ENCODE measurements at regions not wholly inside any gene's neighbourhood (a gene's known extent, or its start where the extent isn't known, plus 50 kb on each side); places are given as distances from the start of the nearest gene placed in this dataset.

DNA sequence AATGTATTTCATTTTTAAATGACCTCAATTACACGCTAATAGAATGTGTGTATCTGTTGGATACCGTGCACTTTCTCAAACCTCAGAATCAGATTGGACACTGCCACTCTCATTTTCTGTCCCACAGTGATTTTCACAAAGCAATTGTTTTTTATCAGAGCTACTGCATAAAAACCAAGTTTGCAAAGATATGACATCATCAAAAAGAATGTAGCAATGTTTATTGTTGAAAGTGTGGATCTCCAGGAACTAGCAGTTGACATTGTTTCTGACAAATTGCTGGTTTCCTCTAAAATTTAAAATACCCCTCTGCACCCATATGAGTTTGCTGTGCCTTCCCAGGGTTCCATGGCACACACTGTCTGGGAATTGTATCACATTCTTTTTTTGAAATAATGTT is 362.7 kb upstream of the DDI1 start:
- Mint-ChIP-seq H3K4me3 (no peak overlapping the region), H3K9me3 (no peaks in the 10 kb centered on the region), H3K36me3 (no peaks in the 10 kb centered on the region), H3K27ac (no peak overlapping the region), H3K4me1 (no peaks in the 10 kb centered on the region), H3K27me3 (peaks cover 3% of the 10 kb centered on the region)
- POLR2A ChIA-PET: no interaction called here
- DNase-seq: no peak
- no peak for ATAC-seq (ENCODE audit: low read depth)

DNA sequence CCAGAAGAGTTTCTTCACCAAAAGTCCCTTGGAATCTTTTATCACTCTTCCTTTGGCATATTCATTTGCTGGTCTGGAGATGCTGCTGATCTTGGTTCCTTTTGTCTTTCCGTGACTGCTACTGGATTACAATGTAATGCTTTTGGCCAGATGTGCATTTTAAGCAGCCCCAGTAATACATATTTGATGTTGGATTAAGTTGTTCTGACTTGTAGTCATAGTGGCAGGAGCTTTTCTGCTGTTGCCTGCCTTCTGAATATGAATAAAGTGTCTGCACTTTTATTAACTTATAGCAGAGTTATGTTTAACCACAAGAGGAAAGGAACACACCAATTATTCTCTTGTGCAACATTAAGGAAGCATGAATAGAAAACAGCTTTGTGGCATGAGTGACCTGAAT is 360.0 kb upstream of the DDI1 start:
- no peak overlapping the region for H3K4me3 Mint-ChIP-seq
- H3K36me3 Mint-ChIP-seq: no peaks in the 10 kb centered on the region
- no peak for ATAC-seq (ENCODE audit: low read depth)
- POLR2A ChIA-PET: no interaction called here
- no peaks in the 10 kb centered on the region for H3K27me3 Mint-ChIP-seq
- no peaks in the 10 kb centered on the region for H3K4me1 Mint-ChIP-seq
- no peak for DNase-seq
- H3K9me3 Mint-ChIP-seq: no peaks in the 10 kb centered on the region
- H3K27ac Mint-ChIP-seq: no peak overlapping the region

- Mint-ChIP-seq H3K27me3 (no peaks in the 10 kb centered on the region), H3K4me3 (no peak overlapping the region), H3K9me3 (no peaks in the 10 kb centered on the region), H3K27ac (no peak overlapping the region), H3K36me3 (no peaks in the 10 kb centered on the region), H3K4me1 (peaks cover 3% of the 10 kb centered on the region)
- ATAC-seq (ENCODE audit: low read depth): no peak
- POLR2A ChIA-PET: no interaction called here
- DNase-seq: no peak
These were observed 355.6 kb upstream of the DDI1 start for GRCh38 chr11:103680826-103681225.

- no peak overlapping the region for H3K27ac Mint-ChIP-seq
- POLR2A ChIA-PET: no interaction called here
- H3K36me3 Mint-ChIP-seq: no peaks in the 10 kb centered on the region
- ATAC-seq (ENCODE audit: low read depth) (no peak), DNase-seq (no peak)
- no peaks in the 10 kb centered on the region for H3K9me3 Mint-ChIP-seq
- no peaks in the 10 kb centered on the region for H3K27me3 Mint-ChIP-seq
- peaks cover 3% of the 10 kb centered on the region for H3K4me1 Mint-ChIP-seq
- no peak overlapping the region for H3K4me3 Mint-ChIP-seq
These were observed 354.6 kb upstream of the DDI1 start for GRCh38 chr11:103681855-103682254.

GRCh38 chr11:103682318-103683184 is 353.9 kb upstream of the DDI1 start:
- Mint-ChIP-seq H3K27ac (no peak overlapping the region), H3K4me3 (no peak overlapping the region), H3K27me3 (no peaks in the 10 kb centered on the region), H3K36me3 (no peaks in the 10 kb centered on the region), H3K4me1 (peaks cover 3% of the 10 kb centered on the region), H3K9me3 (no peaks in the 10 kb centered on the region)
- DNase-seq (peak; percentile 27), ATAC-seq (ENCODE audit: low read depth) (peak; percentile 66)
- POLR2A ChIA-PET: no interaction called here

DNA sequence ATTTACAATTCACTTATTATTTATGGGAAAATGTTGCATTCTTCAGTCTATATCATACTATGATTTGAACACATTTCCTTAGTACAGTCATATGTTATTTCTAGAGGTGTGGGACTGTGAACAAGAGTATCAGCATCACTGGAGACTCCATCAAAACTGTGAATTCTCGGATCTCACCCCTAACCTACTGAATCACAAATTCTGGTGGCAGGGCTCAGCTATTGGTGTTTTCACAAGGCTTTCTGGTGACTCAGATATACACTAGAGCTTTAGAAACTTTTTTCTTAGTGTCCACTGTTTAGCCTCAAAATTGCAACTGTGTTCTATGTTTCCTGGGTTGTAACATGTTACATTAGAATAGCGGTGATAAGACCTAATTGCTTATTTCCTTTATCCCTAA is 352.9 kb upstream of the DDI1 start:
- Mint-ChIP-seq H3K36me3 (no peaks in the 10 kb centered on the region), H3K4me1 (peaks cover 3% of the 10 kb centered on the region), H3K9me3 (no peaks in the 10 kb centered on the region), H3K27ac (no peak overlapping the region), H3K27me3 (no peaks in the 10 kb centered on the region), H3K4me3 (no peak overlapping the region)
- POLR2A ChIA-PET: no interaction called here
- ATAC-seq (ENCODE audit: low read depth): no peak
- no peak for DNase-seq

DNA sequence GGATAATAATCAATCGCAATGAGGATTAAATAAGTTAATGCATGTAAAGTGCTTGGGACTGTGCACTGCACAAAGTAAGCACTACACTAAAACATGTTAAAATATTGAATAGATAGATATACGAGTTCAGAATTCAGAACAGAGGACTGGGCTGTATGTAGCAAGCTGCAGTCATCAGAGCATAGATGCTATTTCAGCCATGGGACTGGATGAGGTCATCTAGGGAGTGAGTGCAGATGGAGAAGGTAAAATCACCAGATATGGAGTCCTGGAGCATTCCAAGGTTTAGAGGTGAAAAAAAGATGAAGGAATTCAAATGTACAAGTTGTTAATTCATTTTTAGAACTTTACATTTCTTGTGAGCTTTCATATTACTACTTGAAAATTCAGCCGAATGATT is 347.5 kb upstream of the DDI1 start:
- H3K4me3 Mint-ChIP-seq: no peak overlapping the region
- no peak for DNase-seq
- H3K36me3 Mint-ChIP-seq: no peaks in the 10 kb centered on the region
- no peak overlapping the region for H3K27ac Mint-ChIP-seq
- peaks cover 2% of the 10 kb centered on the region for H3K27me3 Mint-ChIP-seq
- ATAC-seq (ENCODE audit: low read depth): no peak
- H3K4me1 Mint-ChIP-seq: no peaks in the 10 kb centered on the region
- POLR2A ChIA-PET: no interaction called here
- H3K9me3 Mint-ChIP-seq: no peaks in the 10 kb centered on the region

DNA sequence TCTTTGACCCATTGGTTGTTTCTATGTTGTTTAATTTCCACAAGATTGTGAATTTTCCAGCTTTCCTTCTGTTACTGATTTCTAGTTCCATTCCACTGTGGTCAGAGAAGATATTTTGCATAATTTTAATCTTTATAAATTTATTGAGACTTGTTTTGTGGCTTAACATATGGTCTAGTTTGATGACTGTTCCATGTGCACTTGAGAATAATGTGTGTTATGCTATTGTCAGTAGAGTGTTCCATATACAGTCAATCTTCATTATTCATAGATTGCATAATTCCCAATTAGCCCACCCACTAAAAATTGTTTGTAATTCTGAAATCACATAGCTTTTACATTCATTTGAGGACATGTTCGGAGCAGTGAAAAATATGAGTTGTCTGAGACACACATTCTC is 346.1 kb upstream of the DDI1 start:
- ATAC-seq (ENCODE audit: low read depth): no peak
- H3K27ac Mint-ChIP-seq: no peak overlapping the region
- POLR2A ChIA-PET: no interaction called here
- no peaks in the 10 kb centered on the region for H3K4me1 Mint-ChIP-seq
- no peaks in the 10 kb centered on the region for H3K36me3 Mint-ChIP-seq
- H3K27me3 Mint-ChIP-seq: peaks cover 2% of the 10 kb centered on the region
- no peaks in the 10 kb centered on the region for H3K9me3 Mint-ChIP-seq
- no peak overlapping the region for H3K4me3 Mint-ChIP-seq
- no peak for DNase-seq

GRCh38 chr11:103696123-103696522 is 340.3 kb upstream of the DDI1 start:
- no peaks in the 10 kb centered on the region for H3K36me3 Mint-ChIP-seq

GRCh38 chr11:103699216-103699615 is 337.2 kb upstream of the DDI1 start:
- H3K4me1 Mint-ChIP-seq: no peaks in the 10 kb centered on the region
- POLR2A ChIA-PET: no interaction called here

More at GRCh38 chr11:103696123-103696522, 340.3 kb upstream of the DDI1 start:
- Mint-ChIP-seq H3K27ac (no peak overlapping the region), H3K9me3 (no peaks in the 10 kb centered on the region), H3K27me3 (peaks cover 2% of the 10 kb centered on the region), H3K4me1 (no peaks in the 10 kb centered on the region), H3K4me3 (no peak overlapping the region)
- ATAC-seq (ENCODE audit: low read depth) (no peak), DNase-seq (no peak)
- POLR2A ChIA-PET: no interaction called here

GRCh38 chr11:103699656-103700055 is 336.8 kb upstream of the DDI1 start:
- Mint-ChIP-seq H3K27ac (no peak overlapping the region), H3K4me1 (no peaks in the 10 kb centered on the region), H3K27me3 (no peaks in the 10 kb centered on the region), H3K9me3 (no peaks in the 10 kb centered on the region), H3K4me3 (no peak overlapping the region), H3K36me3 (no peaks in the 10 kb centered on the region)
- DNase-seq (no peak), ATAC-seq (ENCODE audit: low read depth) (no peak)
- POLR2A ChIA-PET: no interaction called here

More at GRCh38 chr11:103699216-103699615, 337.2 kb upstream of the DDI1 start:
- Mint-ChIP-seq H3K27me3 (no peaks in the 10 kb centered on the region), H3K4me3 (no peak overlapping the region), H3K27ac (no peak overlapping the region), H3K9me3 (no peaks in the 10 kb centered on the region), H3K36me3 (no peaks in the 10 kb centered on the region)
- no peak for ATAC-seq (ENCODE audit: low read depth)
- DNase-seq: no peak

DNA sequence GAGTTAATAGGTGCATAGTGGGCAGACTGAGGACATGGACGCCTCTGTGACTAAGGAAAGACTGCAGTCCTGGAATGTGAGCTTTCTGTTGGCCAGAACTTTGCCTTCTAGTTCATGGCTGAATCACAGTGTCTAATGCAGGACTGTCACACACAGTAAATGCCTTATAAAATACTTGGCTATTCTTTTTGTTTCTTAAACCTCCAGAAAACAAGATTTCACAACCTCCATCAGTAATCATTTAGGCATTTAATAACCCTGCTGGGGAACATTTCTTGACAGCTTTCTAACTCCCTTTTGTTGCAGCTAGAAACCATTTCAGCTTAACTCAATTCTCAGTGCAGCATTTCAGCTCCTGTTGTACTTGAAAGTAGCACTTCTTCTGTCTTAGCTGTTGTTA is 335.8 kb upstream of the DDI1 start:
- H3K36me3 Mint-ChIP-seq: no peaks in the 10 kb centered on the region
- H3K4me1 Mint-ChIP-seq: no peaks in the 10 kb centered on the region
- POLR2A ChIA-PET: no interaction called here
- ATAC-seq (ENCODE audit: low read depth) (no peak), DNase-seq (no peak)
- H3K4me3 Mint-ChIP-seq: no peak overlapping the region
- no peaks in the 10 kb centered on the region for H3K9me3 Mint-ChIP-seq
- no peaks in the 10 kb centered on the region for H3K27me3 Mint-ChIP-seq
- no peak overlapping the region for H3K27ac Mint-ChIP-seq

GRCh38 chr11:103703437-103703836 is 333.0 kb upstream of the DDI1 start:
- Mint-ChIP-seq H3K36me3 (no peaks in the 10 kb centered on the region), H3K27me3 (no peaks in the 10 kb centered on the region), H3K27ac (no peak overlapping the region), H3K4me1 (no peaks in the 10 kb centered on the region), H3K4me3 (no peak overlapping the region), H3K9me3 (no peaks in the 10 kb centered on the region)
- DNase-seq: no peak
- ATAC-seq (ENCODE audit: low read depth): no peak
- POLR2A ChIA-PET: no interaction called here

- H3K4me1 Mint-ChIP-seq: no peaks in the 10 kb centered on the region
- ATAC-seq (ENCODE audit: low read depth) (no peak), DNase-seq (no peak)
- H3K4me3 Mint-ChIP-seq: no peak overlapping the region
- H3K9me3 Mint-ChIP-seq: no peaks in the 10 kb centered on the region
- H3K27ac Mint-ChIP-seq: no peak overlapping the region
- POLR2A ChIA-PET: no interaction called here
- H3K27me3 Mint-ChIP-seq: no peaks in the 10 kb centered on the region
- H3K36me3 Mint-ChIP-seq: no peaks in the 10 kb centered on the region
These were observed 332.5 kb upstream of the DDI1 start for GRCh38 chr11:103703954-103704353.

DNA sequence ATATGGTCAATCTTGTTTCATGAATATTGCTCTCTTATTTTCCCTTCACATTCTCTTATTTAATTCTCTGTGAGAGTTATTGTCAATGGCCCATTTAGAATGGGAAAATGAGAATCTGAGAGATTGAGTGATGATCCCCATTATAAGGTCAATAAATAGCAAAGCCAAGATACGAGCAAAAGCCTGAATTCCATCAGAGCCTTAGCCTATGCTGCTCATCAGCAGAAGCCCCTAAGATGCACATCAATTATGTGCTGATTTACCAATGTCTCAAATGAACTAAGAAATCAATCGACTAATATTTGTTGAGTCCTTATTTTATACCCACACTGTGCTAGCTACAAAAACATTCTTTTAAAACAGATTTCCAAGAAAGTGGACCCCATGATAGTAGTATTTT is 330.8 kb upstream of the DDI1 start:
- ATAC-seq (ENCODE audit: low read depth) (no peak), DNase-seq (no peak)
- Mint-ChIP-seq H3K4me1 (no peaks in the 10 kb centered on the region), H3K9me3 (peaks cover 2% of the 10 kb centered on the region), H3K27ac (no peak overlapping the region), H3K36me3 (no peaks in the 10 kb centered on the region), H3K4me3 (no peak overlapping the region), H3K27me3 (no peaks in the 10 kb centered on the region)
- POLR2A ChIA-PET: no interaction called here

Measured in activated naive CD8-positive, alpha-beta T cell treated with anti-CD3 and anti-CD28 coated beads, Interleukin-2, amount 10 ng/mL, durations not matched to agents 7 days and 5 days (primary cell).